HG02938 (cell line): ENCODE measurements at regions not wholly inside any gene's neighbourhood (a gene's known extent, or its start where the extent isn't known, plus 50 kb on each side); places are given as distances from the start of the nearest gene placed in this dataset.

Experiments
- ATAC-seq: cut with Tn5 transposase; IDR thresholded peaks from one replicate; pipeline ENCODE4 v1.9.1; 2021; ENCODE audit warnings: mild to moderate bottlenecking, moderate library complexity; ENCODE audit not compliant: unreplicated experiment

DNA sequence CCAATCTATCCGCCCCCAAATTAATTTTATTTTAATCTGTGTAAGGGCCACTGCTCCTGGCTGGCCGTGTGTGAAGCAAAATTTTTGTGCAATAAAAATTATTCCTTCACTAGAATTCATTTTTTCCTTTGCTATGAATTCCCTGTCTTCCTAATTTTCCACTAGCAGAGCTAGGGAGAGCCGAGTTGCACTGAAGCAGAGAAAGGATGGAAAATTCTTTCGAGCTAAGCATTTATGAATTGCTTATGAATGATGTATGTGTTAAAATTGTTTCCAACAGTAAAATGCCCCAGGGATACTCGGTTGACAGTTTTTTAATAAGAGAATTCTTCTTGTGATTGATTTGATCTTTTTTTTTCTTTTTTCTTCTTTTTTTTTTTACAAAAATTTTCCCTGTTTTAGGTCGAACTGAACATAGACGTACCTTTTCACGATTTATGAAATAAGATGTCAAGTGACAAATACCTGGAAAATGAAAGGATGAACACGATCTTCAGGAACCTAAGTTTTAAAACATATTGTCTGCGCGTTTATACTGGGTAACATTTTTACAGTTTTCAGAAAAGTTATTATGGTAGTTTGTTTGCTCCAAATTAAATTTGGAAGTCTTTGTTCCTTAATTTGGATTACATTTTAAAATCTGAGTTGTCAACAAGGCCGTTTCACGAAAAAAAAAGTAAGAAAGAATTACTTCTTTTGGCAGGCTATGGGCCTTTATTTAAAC is 288.8 kb upstream of the NFE2L3 start:
- no peak for ATAC-seq

DNA sequence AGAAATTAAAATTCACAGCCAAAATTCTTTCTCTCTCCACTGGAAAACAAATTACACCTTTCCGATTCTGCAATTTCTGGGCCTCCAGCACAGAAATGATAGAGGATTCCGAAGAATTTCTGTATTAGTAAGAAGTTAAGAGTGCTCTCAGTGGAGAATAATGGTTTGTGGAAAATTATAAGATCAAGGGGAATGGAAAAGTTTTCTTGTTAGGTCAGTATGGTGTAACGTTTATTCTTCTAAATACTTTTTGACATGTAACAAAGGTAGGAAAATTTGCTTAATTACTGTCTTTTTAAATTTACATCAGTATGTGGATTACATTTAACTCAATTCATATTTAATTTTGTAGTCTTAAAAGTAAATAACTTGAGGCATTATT is 288.3 kb upstream of the NFE2L3 start:
- no peak for ATAC-seq

DNA sequence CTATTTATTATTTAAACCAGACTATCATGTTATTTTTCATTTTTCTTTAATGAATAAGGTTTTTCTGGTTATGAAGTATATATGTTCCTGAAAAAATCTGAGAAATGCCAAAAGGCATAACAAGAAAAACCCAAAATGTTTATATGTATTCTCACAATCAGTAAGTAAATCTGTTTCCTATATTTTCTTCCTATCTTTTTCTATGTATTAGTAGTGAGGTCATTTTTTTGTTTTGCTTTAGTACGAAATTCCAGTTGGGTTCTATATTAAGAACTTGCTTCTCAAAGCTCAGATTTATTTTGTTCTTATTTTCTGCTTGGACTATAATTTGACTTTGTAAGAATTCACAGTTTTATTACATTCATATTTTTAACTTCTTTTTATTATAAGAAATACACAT is 287.5 kb upstream of the NFE2L3 start:
- ATAC-seq, result no peak

DNA sequence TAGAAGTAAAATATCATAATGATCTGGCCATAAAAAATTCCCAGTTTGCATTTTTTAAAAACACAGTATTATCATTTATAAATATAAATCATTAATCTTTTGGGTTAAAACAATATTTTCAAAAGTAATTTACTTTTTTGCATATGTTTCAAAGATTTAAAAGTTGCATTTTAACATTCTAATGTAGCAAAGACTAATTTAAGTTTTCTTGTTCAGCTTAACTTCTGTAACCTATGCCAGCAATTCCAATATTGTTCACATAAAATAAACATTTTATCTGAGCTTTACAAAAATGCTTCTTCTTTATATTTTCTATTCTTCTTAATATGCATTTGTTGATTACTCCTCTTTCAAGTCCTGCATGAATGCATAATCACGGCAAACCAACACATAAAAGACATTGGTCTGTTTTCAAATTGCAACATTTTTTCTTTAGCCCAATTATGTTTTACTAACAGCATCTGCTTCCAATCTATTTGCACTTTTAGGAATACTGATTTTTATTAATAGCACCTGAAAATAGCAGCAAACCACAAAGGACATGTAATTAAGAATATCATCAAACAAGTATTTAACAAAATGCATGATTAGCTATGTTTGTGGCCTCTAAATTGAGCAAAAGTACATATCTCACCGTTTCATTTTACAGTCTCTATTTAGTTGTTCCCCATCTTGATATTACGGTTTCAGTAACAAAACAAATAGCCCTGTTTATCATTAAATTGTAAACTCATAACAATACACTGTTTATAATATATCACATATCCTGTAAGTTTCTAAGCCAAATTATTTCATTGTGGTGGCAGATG is 286.9 kb upstream of the NFE2L3 start:
- no peak for ATAC-seq

DNA sequence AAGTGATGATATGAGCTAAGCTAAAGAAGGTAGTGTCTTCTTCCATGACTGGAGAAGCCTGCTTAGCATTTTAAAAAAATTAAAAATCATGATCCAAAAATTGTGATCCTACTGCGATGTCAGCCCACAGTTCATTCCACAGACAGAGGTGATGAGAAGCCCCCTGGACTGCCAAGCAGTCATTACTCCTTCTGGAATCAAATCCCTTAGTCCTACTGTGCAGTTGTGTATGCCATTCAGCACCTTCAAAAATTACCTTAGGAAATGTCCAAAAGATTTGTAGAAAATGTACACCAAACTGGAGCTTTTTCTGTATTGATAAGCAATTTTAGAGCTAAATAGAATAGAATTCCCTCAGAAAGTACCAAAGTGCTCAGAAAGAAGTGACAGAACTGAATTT is 283.5 kb upstream of the NFE2L3 start:
- no peak for ATAC-seq

DNA sequence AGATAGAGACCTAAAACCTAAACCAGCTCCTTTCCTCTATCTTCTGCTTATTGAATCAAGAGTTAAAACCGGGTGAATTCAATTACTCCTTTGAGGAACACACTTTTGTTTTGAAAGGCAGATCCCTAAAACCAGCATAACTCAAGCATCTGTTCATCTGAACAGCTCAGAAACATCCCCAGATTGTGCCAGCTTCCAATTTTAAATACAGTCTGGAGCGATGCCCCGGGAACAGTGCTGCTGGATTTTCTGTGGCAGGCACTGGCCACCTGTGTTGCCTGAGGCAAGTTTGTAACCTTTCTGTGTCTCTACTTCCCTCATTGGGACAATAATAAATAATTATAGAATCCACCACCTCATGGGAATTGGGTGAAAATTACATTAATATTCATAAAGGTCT is 281.4 kb upstream of the NFE2L3 start:
- no peak for ATAC-seq

DNA sequence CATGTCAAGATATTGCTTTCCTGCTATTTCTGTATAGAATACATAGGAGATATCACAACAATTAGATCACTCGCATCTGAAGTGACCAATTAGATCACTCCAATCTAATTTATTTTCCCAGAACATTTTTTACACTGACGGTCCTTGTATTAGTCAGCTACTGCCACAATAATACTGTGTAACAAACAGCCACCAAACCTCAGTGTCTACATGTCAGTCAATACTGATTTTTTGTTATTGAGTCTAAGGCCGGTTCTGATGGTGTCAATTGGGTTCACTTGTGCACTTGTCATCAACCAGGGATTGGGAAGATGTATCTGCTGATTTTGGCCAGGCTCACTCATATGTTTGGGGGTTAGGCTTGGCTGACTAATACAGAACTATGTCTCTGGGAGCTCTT is 275.9 kb upstream of the NFE2L3 start:
- ATAC-seq, result no peak

DNA sequence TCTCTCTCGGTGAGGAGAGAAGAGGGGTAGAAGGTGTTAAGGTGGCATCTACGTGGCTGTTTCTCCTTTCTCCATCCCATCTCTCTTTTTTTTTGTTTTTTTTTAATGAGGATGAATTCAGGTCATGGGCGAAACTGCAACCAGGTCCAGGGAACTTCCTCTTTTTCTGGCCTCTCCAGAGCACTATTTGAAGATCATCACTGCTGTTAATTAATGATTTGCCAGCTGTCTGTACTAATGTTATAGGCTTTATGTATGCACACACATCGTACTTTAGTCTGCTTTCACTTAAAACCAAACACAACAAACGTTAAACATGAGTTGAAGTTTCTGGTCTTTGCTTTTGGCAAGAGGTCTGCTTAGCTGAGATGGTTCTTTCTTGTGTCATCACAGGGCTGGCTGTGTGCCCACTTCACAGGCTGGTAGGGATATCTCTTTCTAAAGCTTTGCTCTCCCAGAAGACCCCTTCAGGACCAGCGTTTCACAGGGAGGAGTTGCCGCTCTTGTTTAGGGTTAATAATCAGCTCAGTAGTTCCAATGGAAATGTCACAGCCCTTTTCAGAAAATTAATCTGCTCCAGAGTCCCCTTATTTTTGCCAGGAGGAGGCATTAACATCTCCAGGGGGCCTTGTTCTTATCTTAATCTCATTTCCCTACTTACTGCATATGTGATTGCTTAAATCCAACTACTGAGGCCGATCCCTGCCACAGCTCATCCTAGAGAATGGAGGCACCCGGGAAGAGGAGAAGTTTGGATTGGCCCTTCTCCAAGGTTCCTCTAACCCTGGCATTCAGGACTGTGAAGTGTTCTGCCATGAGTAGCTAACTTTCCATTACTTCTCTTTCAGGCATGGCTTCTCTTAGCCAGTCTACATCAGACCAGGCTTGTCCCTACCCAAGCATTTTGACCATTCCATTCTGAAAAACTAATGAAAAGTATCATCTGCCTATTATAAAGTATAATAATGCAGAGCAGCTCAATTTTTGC is 273.9 kb upstream of the NFE2L3 start:
- peak; percentile 62 for ATAC-seq

DNA sequence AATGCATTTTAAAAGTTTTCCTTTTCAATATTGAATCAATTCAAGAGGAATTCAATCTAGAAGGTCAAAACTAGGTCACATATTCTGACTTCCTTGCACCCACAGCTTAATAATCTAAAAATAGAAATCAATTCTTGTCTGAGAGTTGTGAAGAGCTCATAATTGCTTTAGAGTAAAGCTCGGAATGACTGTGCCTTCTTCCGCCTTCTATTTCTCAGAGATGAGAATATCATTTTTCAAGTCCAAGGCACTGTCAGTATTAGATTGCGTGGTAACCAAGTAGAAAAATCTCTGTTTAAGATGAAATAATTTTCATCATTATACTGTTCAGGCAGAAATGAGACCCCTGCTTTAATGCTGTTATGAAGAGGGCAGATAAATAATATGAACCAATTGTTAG is 272.2 kb upstream of the NFE2L3 start:
- no peak for ATAC-seq

DNA sequence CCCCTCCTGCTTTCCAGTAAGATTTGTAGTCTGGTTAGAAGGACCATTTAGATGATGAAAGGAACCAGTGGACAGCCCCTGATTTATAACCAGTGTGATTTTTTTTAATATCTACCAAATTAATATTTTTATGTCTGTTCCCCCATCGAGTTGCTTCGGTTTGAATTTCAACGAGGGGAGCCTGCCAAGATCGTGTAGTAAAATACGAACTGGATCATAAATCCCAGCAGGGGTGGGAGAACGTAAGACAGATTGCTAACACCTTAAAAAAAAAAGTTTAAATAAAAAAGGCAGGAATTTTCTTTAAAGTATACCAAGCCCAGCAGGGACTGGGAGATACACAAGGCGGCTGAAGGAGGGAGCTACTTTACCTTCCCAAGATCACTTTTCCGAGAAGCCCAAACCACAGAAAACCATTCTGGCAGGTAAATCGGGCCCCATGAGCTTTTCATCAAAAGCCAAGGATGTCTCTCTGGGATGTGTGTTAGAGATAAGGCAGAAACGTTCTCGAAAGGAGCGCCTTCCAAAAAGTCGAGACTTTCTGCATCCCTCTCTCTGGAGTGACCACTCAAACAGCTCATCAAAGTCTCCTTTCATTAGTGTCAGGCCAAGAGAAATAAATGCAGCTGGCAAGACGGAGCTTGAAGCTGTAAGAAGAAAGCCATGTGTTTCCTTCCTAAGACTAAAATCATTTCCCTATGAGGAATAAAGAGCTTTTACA is 270.5 kb upstream of the NFE2L3 start:
- ATAC-seq, result no peak

DNA sequence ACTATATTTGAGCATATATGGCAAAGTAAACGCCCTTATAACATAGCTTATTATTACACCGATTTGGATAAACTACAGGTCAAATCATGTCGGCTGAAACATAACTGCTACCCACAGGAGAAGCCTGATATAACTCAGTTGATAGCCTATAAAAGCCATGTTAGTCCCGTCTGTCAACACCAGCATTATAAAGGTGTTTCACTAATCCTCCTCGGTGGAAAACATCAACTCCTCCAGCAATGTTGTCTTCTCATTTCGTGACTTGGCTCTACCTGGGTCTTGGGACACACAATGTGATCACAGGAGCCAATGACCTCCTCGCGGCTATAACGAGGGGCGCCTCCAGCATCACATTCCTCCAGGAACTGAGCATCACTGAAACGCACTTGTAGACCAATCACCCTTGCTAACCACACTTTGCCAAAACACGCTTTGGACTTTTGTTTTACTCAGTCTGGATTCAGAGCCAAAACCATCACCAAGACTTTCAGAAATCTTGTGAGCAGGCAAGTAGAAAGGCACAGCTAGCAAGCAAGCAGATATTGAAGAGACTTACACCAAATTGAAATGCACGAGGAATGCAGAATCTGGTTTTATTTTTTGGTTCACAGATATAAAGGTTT is 269.7 kb upstream of the NFE2L3 start:
- ATAC-seq, result no peak

DNA sequence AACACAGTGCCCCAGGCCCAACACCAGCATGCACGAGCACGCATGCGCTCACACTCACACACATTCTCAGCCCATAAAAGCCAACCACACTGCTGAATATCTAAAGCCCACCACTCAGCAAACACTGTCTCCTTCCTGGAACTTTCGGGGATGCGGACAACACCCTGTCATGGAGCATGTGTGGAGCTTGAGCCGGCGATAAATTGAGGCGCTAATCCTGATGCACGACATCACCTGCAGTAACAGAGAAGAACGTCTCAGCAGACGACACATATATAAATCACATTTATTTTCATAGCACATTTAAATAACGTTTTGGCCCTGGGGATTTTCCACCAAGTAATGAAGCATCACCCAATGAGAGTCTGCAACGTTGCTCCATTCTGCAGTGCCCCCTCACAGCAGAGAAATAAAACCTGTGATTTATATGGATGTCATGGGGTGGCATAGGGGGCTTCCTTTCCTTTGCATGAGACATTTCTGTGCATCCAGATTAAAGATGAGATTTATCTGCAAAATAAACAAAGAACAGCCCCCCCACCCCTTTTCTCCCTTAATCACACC is 267.7 kb upstream of the NFE2L3 start:
- no peak for ATAC-seq

DNA sequence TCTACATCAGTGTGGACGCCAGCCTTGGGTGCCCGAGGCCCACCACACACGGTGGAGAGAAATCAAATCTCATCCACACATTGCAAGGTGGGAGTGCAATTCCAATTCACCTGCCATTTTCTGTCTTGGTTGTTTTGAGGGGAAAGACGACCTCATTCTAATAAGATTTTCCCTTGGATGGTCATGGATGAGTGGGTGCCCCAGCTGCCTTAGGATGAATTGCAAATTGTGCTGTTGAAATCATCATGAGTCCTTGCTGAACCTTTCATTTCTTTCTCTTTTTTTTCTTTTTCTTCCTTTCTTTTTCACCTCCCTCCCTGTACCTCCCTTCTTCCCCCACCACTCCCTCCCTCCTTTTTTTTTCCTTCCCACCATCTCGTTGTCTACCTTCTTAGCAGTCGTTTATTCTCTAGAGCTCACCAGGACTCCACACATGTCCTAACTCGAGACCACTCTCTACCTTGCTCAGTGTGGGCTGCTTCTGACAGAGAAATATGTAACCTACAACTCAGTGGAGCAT is 266.9 kb upstream of the NFE2L3 start:
- no peak for ATAC-seq

DNA sequence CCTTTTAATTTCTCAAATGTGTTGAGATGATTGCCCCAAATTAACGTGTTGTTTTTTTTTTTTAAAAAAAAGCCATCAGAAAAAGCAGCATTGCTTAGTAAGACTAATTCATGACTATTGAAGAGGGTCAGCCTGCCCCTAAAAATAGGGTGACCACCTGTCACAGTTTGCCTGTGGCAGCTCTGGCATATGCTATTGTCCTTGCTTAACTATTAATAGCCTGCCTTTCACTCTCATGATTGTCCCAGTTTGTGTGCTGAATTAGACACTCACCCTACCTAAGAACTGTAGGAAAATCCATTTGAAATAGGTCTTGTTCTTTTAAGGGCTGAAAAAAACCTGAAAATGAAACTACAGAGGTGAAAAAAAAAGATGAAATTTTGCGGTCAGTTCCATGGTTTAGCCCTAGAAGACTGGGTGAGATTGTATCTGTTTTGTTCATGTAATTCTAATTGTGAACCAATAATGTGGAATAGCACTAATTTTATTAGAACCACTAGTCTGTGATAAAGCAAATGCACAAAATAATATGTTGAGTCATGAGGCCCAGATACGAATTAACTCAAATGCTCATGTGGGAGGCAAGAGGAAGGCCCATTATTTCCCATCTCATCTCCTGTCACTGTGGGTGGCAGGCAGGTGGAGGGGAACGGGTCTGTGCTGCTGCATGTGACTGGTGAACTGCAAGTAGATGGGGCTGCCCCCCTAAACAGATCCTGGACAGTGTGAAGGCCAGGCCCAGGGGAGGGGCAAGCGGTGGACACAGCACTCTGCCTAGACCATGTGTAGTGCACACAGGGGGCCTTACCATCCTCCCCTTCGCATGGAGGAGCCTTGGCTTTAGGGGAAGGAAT is 265.4 kb upstream of the NFE2L3 start:
- ATAC-seq, result no peak

DNA sequence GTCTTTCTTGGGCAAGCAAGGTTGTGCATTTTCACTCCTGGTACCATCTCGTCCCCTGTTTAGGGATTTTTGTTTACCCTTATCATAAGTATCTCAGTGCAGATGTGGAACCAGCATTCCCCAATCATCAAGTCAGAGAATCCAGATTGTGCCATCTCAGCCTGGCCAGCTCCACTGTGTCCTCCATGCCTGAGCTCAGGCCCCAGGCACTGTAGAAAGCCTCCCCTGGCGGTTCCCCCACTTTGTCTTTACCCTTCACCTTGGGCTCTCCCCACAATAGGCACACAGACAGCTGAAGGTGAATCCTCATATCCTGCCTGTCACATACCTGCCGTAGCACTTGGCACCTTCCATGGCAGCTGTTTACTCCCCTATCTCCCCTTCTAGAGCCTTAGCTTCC is 264.7 kb upstream of the NFE2L3 start:
- ATAC-seq, result no peak

DNA sequence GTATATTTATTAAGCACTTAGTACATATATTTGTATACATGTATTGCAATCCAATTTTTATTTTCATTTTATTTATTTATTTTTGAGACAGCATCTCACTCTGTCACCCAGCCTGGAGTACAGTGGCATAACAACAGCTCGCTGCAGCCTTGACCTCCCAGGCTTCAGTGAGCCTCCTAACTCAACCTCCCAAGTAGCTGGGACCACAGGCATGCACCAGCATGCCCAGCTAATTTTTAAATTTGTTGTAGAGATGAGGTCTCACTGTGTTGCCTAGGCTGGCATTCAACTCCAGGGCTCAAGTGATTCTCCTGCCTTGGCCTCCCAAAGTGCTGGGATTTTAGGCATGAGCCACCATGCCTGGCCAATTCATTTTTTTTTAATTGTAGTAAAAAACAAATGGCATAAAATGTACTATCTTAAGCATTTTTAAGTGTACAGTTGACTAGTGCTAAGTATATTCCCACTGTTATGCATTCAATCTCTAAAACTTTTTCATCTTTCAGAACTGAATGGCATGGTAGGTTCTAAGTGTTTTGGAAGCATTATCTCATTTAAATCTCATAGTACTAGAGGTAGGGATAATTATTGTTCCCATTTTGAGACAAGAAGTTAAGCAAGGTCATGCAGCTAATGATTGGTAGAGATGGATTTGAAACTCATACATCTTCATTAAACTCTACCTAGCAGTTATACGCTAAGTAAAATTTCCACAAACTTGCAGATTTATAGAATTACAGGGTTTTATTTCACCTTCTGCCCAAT is 264.0 kb upstream of the NFE2L3 start:
- ATAC-seq, result no peak

DNA sequence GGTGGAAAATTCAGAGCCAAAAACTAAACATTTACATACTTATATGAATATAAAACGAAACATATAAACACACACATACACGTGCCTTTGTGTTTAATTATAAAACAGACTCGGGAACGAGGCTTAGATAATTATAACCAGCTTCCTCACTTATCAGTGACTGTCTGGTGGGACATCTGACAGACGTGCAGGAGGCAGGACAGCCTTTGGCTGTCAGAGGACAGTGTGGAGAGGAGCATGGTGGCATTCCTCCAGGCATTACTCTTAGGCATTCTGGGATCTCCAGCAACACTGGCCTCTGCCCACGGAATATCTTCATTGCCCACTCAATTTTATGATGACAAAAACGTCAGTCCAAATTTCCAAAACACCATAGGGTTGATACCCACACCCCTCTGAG is 262.2 kb upstream of the NFE2L3 start:
- ATAC-seq, result no peak

DNA sequence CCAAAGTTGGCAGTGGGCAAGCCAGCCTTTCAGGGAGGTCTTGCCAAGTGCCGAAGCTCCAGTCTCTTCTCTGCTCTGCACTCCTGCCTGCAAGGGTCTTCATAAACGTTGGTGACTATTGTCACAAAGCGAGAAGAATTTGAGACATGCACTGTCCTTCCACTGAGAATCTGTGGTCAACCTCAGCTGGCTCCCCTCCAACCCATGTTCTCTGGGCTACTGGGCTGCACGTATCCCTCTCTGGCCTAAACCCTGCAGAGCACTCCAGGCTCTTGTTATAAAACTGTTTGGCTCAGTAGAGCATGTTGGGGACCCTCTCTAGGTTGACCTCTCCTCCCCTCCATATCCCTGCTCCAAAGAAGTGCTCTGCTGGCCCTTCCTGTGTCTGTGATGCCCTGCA is 260.4 kb upstream of the NFE2L3 start:
- no peak for ATAC-seq
